ENCODE measurements at regions not wholly inside any gene's neighbourhood (a gene's known extent, or its start where the extent isn't known, plus 50 kb on each side); places are given as distances from the start of the nearest gene placed in this dataset.

GRCh38 chr11:8326337-8326736, 62.7 kb upstream of the LMO1 start:
- no peak for DNase-seq (ENCODE audit: low read depth in 2 of 2)
- H3K4me3 ChIP-seq (replicated peaks in 1 of 2; ENCODE audit: low read depth in 2 of 2, low read length in 2 of 2), result no peak overlapping the region
- no peak for TF ChIP-seq CTCF (IDR thresholded peaks at IDR 0.05; ENCODE audit: low read depth, low read length)

GRCh38 chr11:8325591-8326304, 62.1 kb upstream of the LMO1 start:
- DNase-seq (ENCODE audit: low read depth in 2 of 2), result no peak
- H3K4me3 ChIP-seq (replicated peaks in 1 of 2; ENCODE audit: low read depth in 2 of 2, low read length in 2 of 2), result no peak overlapping the region
- TF ChIP-seq CTCF (IDR thresholded peaks at IDR 0.05; ENCODE audit: low read depth, low read length), result no peak

GRCh38 chr11:8323161-8323935, 59.7 kb upstream of the LMO1 start:
- H3K4me3 ChIP-seq (replicated peaks in 1 of 2; ENCODE audit: low read depth in 2 of 2, low read length in 2 of 2), result no peak overlapping the region
- DNase-seq (ENCODE audit: low read depth in 2 of 2), result no peak
- TF ChIP-seq CTCF (IDR thresholded peaks at IDR 0.05; ENCODE audit: low read depth, low read length), result no peak

GRCh38 chr11:8321876-8322275, 58.2 kb upstream of the LMO1 start:
- no peak overlapping the region for H3K4me3 ChIP-seq (replicated peaks in 1 of 2; ENCODE audit: low read depth in 2 of 2, low read length in 2 of 2)
- no peak for TF ChIP-seq CTCF (IDR thresholded peaks at IDR 0.05; ENCODE audit: low read depth, low read length)
- no peak for DNase-seq (ENCODE audit: low read depth in 2 of 2)

GRCh38 chr11:8320076-8320475, 56.4 kb upstream of the LMO1 start:
- DNase-seq (ENCODE audit: low read depth in 2 of 2), result no peak
- H3K4me3 ChIP-seq (replicated peaks in 1 of 2; ENCODE audit: low read depth in 2 of 2, low read length in 2 of 2), result no peak overlapping the region
- TF ChIP-seq CTCF (IDR thresholded peaks at IDR 0.05; ENCODE audit: low read depth, low read length), result no peak

GRCh38 chr11:8318536-8318935, 54.9 kb upstream of the LMO1 start:
- no peak overlapping the region for H3K4me3 ChIP-seq (replicated peaks in 1 of 2; ENCODE audit: low read depth in 2 of 2, low read length in 2 of 2)
- TF ChIP-seq CTCF (IDR thresholded peaks at IDR 0.05; ENCODE audit: low read depth, low read length), result no peak
- DNase-seq (ENCODE audit: low read depth in 2 of 2), result no peak

All from cardiac fibroblast (primary cell).